GM21786 (cell line): ENCODE measurements at regions not wholly inside any gene's neighbourhood (a gene's known extent, or its start where the extent isn't known, plus 50 kb on each side); places are given as distances from the start of the nearest gene placed in this dataset.
"Not testable (repeated sequence)": the region's sequence is repeated elsewhere in the genome, so short reads cannot be mapped to it uniquely, and the experiment has no call there.

Source experiments
- ATAC-seq: cut with Tn5 transposase; IDR thresholded peaks from one replicate; pipeline ENCODE4 v1.9.1; 2021; ENCODE audit not compliant: unreplicated experiment

GRCh38 chrX:857376-857775 is 226.8 kb downstream of the SHOX start:
- ATAC-seq = no peak

- ATAC-seq = no peak
Observed at GRCh38 chrX:856566-857290, 226.1 kb downstream of the SHOX start.

- ATAC-seq = no peak
Observed at GRCh38 chrX:853304-853703, 222.7 kb downstream of the SHOX start.

GRCh38 chrX:850471-850916 is 219.9 kb downstream of the SHOX start:
- ATAC-seq = no peak

- no peak for ATAC-seq
Observed at GRCh38 chrX:848386-848785, 217.8 kb downstream of the SHOX start.

- no peak for ATAC-seq
Observed at GRCh38 chrX:843306-843705, 212.7 kb downstream of the SHOX start.

- ATAC-seq = no peak
Observed at GRCh38 chrX:840556-840955, 210.0 kb downstream of the SHOX start.

GRCh38 chrX:838666-839065 is 208.1 kb downstream of the SHOX start:
- not testable (repeated sequence) for ATAC-seq

- ATAC-seq = not testable (repeated sequence)
Observed at GRCh38 chrX:835857-836256, 205.3 kb downstream of the SHOX start.

GRCh38 chrX:830532-830931 is 199.9 kb downstream of the SHOX start:
- ATAC-seq = no peak

GRCh38 chrX:829145-829544 is 198.6 kb downstream of the SHOX start:
- no peak for ATAC-seq

- ATAC-seq = no peak
Observed at GRCh38 chrX:828411-828959, 197.9 kb downstream of the SHOX start.

- no peak for ATAC-seq
Observed at GRCh38 chrX:826448-826847, 195.9 kb downstream of the SHOX start.

GRCh38 chrX:825991-826390 is 195.4 kb downstream of the SHOX start:
- ATAC-seq = no peak

GRCh38 chrX:823073-823472 is 192.5 kb downstream of the SHOX start:
- ATAC-seq = not testable (repeated sequence)

- ATAC-seq = no peak
Observed at GRCh38 chrX:821327-822107, 190.9 kb downstream of the SHOX start.

GRCh38 chrX:819684-820083 is 189.1 kb downstream of the SHOX start:
- ATAC-seq = no peak

GRCh38 chrX:817759-818300 is 187.2 kb downstream of the SHOX start:
- no peak for ATAC-seq

GRCh38 chrX:817147-817546 is 186.6 kb downstream of the SHOX start:
- ATAC-seq = not testable (repeated sequence)

GRCh38 chrX:816411-816810 is 185.8 kb downstream of the SHOX start:
- no peak for ATAC-seq

GRCh38 chrX:810186-810585 is 179.6 kb downstream of the SHOX start:
- no peak for ATAC-seq

GRCh38 chrX:809081-809480 is 178.5 kb downstream of the SHOX start:
- ATAC-seq = no peak
